HuH-7.5 (cell line): ENCODE measurements at regions not wholly inside any gene's neighbourhood (a gene's known extent, or its start where the extent isn't known, plus 50 kb on each side); places are given as distances from the start of the nearest gene placed in this dataset.
"Not testable (repeated sequence)": the region's sequence is repeated elsewhere in the genome, so short reads cannot be mapped to it uniquely, and the experiment has no call there.

Source experiments
- DNase-seq: peaks from one replicate; pipeline ENCODE4 v3.0.0; 2011; ENCODE audit warnings: low spot score

- DNase-seq, result no peak
Measured at GRCh38 chr1:214983126-214983869, 99.2 kb upstream of the KCNK2 start.

GRCh38 chr1:214989341-214989740 is 93.2 kb upstream of the KCNK2 start:
- no peak for DNase-seq

- DNase-seq, result no peak
Measured at GRCh38 chr1:214990619-214991018, 91.9 kb upstream of the KCNK2 start.

GRCh38 chr1:214991691-214992315 is 90.7 kb upstream of the KCNK2 start:
- no peak for DNase-seq

GRCh38 chr1:214993419-214993818 is 89.1 kb upstream of the KCNK2 start:
- no peak for DNase-seq

GRCh38 chr1:214997685-214998084 is 84.9 kb upstream of the KCNK2 start:
- no peak for DNase-seq

GRCh38 chr1:215001419-215002021 is 81.0 kb upstream of the KCNK2 start:
- no peak for DNase-seq

GRCh38 chr1:215002471-215002870 is 80.1 kb upstream of the KCNK2 start:
- no peak for DNase-seq

GRCh38 chr1:215003686-215004085 is 78.9 kb upstream of the KCNK2 start:
- no peak for DNase-seq

- DNase-seq, result no peak
Measured at GRCh38 chr1:215004121-215004827, 78.3 kb upstream of the KCNK2 start.

GRCh38 chr1:215005078-215005477 is 77.5 kb upstream of the KCNK2 start:
- DNase-seq, result no peak

GRCh38 chr1:215005656-215006345 is 76.7 kb upstream of the KCNK2 start:
- DNase-seq, result no peak

GRCh38 chr1:215007880-215008279 is 74.7 kb upstream of the KCNK2 start:
- DNase-seq, result no peak

GRCh38 chr1:215018555-215018954 is 64.0 kb upstream of the KCNK2 start:
- DNase-seq, result no peak

GRCh38 chr1:215022204-215022603 is 60.3 kb upstream of the KCNK2 start:
- DNase-seq, result no peak

- DNase-seq, result no peak
Measured at GRCh38 chr1:215022741-215023141, 59.8 kb upstream of the KCNK2 start.

GRCh38 chr1:215023155-215023832 is 59.2 kb upstream of the KCNK2 start:
- no peak for DNase-seq

GRCh38 chr1:215028954-215029353 is 53.6 kb upstream of the KCNK2 start:
- no peak for DNase-seq

- not testable (repeated sequence) for DNase-seq
Measured at GRCh38 chr1:215030581-215030980, 52.0 kb upstream of the KCNK2 start.

GRCh38 chr1:215031392-215031791 is 51.1 kb upstream of the KCNK2 start:
- DNase-seq, result no peak
